DND-41 (cell line): ENCODE measurements at regions not wholly inside any gene's neighbourhood (a gene's known extent, or its start where the extent isn't known, plus 50 kb on each side); places are given as distances from the start of the nearest gene placed in this dataset.

Experiments
- CTCF ChIP-seq: IDR thresholded peaks from 2 replicates; pipeline ENCODE4 v1.5.1; 2012; ENCODE audit warnings: borderline replicate concordance, low read length, moderate library complexity, mild to moderate bottlenecking; ENCODE audit not compliant: poor library complexity, severe bottlenecking; ENCODE audit errors: extremely low read depth
- EZH2 ChIP-seq: IDR thresholded peaks from 3 replicates; pipeline ENCODE4 v1.6.1; 2012; ENCODE audit warnings: borderline replicate concordance, low read depth, mild to moderate bottlenecking, moderate library complexity, low read length, inconsistent platforms; ENCODE audit not compliant: severe bottlenecking

GRCh38 chr10:14381475-14381874 lies 50.8 kb upstream of the FRMD4A start:
- TF ChIP-seq CTCF (no peak), EZH2 (no peak)
